HG03108 (cell line): ENCODE measurements at regions not wholly inside any gene's neighbourhood (a gene's known extent, or its start where the extent isn't known, plus 50 kb on each side); places are given as distances from the start of the nearest gene placed in this dataset.
"Not testable (repeated sequence)": the region's sequence is repeated elsewhere in the genome, so short reads cannot be mapped to it uniquely, and the experiment has no call there.

Experiments
- ATAC-seq: cut with Tn5 transposase; IDR thresholded peaks from one replicate; pipeline ENCODE4 v1.9.1; 2021; ENCODE audit warnings: moderate library complexity; ENCODE audit not compliant: unreplicated experiment

DNA sequence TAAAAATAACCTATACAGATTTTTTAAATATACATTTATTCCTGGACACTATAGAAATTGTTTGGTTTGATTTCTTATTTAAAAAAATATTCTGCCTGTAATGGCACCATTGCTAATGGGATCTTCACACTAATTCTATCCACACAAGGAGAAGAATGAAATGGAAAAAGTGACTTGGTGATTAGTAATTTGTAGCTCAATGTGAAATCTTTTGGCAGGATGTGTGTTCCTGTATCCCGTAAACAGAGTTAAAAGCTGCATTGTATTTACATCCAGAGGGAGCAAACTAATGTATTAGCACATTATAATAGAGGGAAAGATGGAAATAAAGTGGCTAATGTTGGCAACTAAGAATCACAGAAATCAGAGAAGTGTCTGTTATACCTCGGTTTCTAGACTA lies 1455.3 kb upstream of the FLRT2 start:
- no peak for ATAC-seq

DNA sequence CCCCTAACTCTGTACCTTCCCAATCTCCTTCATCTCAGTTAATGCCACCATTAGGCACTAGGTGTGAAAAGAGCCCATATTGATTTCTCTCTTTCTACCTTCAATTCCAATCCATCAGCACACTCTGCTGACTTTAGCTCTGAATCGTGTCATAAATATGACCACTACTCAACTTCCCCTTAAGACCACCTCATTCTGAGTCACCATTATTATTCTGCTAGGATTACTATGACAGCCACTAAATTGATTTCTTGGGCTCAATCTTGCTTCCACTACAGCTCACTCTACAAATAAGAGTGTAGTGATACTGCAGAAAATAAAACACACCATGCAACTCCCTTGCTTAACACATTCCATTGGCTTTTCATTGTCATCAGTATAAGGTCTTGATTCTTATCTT lies 1449.0 kb upstream of the FLRT2 start:
- ATAC-seq, result no peak

DNA sequence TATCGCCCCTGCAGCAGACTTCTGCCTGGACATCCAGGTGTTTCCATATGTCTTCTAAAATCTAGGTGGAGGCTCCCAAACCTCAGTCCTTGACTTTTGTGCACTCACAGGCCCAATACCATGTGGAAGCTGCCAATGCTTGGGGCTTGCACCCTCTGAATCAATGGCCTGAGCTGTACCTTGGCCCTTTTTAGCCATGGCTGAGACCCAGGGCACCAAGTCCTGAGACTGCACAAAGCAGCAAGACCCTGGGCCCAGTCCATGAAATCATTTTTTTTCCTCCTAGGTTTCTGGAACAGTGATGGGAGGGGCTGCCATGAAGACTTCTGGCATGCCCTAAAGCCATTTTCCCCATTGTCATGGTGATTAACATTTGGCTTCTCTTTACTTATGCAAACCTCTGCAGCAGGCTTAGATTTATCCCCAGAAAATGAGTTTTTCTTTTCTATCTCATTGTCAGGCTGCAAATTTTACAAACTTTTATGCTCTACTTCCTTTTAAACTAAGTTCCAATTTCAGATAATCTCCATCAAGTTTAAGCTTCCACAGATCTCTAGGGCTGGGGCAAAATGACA lies 1445.8 kb upstream of the FLRT2 start:
- ATAC-seq, result no peak

DNA sequence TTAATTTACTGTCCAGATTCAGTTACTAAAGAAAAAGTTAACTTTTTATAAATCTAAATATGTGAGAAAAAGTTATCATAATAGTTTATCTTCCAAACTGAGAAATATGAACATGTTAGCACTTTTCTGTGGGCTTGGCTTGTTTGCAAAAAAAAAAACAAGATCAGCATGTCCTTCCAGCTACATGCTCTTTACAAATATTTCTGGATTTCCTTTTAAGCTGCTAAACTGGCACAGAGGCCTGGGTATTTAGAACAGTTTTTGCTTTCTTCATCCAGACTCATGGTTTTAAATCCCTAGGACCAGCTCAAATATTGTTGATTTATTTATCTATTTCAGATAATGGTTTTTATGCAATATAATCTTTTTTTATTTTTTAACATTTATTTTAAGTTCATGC lies 1444.5 kb upstream of the FLRT2 start:
- no peak for ATAC-seq

DNA sequence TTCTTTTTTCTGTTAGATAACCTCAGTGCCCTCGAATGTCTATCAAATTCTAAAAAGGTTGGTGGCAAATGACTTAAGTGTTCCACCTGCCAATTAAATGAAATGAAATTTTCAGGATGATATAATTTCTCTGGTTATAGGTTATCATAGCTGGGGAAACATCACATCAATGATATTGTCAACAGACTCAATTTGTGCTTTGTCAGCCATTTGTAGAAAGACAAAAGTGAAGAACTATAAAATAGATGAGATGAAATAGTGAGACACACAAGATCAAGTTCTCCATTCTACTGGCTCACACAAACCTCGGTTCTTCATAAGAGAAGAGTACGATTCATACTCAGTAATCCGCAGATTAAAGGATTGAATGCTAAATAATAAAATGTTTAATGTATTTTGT lies 1443.2 kb upstream of the FLRT2 start:
- no peak for ATAC-seq

DNA sequence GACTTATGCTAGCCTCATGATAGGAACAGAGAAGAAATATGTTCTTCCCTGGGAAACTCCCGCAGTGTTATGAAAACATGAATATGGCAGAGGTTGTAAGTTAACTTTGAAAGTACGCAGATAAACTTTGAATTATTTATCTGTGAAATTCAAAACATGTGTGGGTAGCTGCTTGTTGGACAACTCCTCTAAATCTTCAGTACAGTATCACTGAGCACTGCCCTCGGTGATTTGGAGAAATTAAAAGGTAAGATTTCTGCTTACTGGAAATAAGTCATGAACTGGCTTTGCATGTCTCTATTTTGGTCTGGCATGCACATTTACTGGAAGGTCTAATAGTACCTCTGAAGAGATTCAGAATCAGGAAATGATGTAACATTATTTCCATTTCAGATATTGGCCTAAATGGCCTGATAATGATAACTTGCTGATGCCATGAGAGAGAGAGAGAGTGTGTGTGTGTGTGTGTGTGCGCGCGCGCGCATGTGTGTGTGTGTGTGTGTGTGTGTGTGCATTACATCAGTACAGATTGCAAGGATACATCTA lies 1441.9 kb upstream of the FLRT2 start:
- ATAC-seq, result no peak

DNA sequence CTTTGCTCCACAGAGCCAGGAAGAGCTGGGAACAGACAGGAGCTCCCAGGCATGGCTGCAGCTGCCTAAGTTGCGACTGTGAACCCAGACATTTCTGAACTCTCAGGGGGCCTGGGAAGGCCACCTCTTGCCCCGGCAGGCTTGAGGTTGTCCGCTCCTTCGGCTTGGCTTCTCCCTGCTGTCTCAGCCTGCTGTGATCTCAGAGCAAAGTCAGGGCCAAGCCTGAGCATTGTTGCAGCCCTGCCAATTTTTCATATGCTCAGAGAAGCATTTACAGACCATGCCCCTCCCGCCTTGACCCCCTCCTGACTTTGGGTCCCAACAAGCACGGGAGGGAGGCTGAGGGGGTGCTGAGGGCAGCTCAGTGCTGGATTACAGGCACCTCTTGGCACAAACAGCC lies 1439.1 kb upstream of the FLRT2 start:
- ATAC-seq, result no peak

DNA sequence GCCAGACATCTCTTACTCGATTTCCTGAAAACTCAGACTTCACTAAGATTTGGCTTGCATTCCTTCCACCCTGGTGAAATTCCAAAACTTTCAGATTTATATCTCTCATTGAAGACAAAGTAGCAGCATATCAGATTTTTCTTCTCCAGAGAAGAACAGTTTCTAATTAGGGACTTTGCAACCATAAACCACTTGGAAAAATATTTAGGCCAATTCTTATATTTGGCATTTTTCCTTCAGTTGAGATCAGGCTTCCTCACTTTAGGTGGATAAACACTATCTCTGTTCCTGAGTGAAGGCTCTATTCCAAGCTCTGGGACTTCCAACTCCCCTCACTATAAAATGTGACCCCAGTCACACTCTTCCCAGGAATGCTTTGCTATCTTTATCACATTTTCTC lies 1434.3 kb upstream of the FLRT2 start:
- ATAC-seq, result no peak

DNA sequence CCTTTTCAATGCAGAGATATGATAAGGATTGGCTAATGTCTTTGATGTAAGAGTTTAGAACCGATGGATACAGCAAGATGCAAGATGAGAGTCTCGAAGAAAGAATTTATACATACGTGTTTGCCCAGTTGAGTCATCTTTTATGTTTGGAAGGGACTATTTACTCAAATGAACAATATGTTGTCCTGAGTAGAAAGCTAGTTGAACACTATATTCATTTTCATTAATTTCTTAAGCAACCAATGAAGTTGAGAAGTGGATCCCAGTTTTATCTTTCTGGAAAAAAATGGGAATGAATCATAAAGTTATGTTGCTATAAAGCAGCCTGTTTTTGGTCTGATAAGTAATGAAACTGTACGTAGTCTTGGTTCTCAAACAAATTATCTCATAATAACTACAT lies 1431.7 kb upstream of the FLRT2 start:
- no peak for ATAC-seq

DNA sequence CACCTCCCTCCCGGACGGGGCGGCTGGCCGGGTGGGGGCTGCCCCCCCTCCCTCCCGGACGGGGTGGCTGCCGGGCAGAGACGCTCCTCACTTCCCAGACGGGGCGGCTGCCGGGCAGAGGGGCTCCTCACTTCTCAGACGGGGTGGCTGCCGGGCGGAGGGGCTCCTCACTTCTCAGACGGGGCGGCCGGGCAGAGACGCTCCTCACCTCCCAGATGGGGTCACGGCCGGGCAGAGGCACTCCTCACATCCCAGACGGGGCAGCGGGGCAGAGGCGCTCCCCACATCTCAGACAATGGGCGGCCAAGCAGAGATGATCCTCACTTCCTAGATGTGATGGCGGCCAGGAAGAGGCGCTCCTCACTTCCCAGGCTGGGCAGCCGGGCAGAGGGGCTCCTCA lies 1430.4 kb upstream of the FLRT2 start:
- not testable (repeated sequence) for ATAC-seq

DNA sequence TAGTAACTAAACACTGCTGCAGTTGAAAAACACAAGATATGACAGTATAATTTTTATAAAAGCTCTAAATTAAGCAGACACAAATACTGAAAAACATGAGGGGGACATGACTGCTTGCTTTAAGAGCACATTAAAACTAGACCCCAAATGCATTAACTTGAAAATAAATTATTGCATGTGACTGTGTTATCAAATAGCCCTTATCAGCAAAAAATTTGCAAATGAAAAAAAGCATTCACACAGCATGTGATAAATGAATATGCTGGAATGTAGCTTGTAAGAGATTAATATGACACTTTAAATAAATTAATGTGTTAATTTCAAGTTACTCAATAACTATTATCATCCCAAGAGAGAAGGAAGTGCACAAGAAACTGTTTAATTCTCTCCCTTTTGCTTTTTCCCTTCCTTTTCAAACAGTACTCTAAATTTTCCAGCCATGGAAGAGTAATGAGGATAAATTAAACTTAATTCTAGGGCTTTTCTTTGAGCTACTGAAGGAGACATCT lies 1422.1 kb upstream of the FLRT2 start:
- ATAC-seq, result no peak

DNA sequence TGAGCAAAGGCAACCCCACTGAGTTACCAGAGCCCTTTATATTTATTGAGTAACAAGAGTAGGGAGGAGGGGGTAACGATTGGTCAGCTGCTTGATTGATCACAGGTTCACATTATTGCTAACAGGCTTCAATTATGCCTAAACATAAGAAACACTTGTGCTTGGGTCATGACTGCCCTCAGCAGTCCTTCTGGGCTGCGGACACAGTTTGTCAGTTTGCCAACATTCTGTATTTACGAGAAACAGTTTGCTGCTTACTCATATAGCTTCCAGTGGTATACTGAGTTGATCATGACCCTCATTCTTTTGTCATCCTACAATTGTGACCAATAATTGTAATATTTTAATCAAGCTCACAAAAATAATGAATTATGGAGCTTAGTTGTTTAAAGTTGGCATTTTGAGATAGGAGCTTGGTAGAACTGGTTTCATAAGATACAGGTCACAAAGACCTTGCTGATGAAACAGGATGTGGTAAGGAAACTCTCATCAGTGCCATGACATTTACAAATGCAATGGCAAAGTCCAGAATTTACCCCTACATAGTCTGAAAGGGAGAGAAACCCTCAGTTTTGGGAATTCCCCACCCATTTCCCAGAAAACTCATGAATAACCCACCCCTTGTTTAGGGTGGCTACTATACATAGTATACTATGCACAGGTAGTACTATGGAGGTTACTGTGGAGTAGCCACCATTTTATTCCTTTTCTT lies 1421.0 kb upstream of the FLRT2 start:
- no peak for ATAC-seq

DNA sequence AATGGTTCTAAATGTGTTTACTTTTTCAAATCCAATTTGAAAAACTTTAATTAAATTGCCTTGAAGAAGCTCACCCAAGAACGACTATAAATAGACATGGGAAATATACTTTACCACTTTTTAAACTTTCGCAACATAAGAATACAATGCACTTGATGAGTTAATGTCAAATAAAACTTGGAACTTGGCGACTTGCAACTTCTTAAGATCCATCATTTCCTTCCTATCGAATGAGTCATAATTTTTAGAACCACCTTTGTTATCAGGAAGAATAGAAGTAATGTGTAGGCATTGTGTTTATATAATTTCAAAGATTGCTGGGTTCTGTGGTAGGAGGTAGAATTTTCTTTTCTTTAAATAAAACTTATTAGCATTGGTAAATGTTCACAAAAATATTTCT lies 1417.4 kb upstream of the FLRT2 start:
- no peak for ATAC-seq

DNA sequence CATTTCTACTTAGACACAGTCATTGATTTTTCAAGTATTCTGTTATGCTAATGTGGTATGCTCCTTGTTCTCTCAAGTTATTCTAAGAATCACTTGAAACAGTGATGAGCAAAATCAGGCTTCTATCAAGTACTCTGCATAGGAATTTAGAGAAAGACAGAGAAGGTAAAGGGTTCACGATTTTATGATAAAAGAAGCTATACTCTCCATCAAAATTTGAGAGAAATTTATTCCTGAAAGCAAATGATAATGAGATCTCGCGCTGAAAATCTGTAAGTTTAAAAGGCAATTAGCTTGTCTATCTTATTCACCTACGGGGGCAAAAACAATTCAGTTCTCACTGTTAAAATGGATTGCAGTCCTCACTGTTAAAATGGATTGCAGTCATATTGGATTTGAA lies 1404.3 kb upstream of the FLRT2 start:
- ATAC-seq, result no peak

DNA sequence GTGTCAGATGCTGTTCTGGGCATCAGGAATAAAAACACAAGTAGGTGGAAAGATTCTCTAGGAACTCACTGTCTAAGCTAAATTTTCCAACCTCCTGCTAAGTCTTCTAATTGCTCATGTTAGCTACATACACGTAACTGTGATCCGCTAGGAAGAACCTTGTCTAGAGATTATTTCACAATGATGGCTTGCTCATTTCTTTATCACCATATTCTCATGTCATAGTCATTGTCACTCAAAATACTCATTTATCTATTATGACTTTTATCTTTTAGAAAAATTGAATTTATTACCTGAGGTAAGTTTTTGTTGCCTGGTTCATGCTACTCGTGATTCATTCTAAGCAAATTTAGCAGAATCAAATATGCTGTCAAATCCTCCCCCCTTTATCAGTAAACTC lies 1402.4 kb upstream of the FLRT2 start:
- ATAC-seq, result no peak

DNA sequence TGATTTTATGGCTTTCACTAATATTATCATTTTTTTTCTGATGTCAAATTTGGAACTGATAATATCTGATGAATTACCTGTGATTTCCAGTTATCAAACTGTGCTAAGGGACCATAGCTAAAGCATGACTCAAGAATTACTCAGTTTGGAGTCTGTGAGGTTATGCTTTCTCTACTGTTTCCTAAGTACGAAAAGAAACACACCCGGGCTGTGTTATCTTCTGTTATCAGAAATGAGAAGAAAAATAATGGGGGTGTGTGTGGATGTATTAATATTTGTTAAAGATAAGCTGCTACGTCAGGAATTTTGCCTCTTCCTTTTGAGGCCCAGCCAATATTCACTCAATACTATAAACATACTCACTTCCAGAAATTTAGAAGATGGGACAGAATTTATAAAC lies 1401.9 kb upstream of the FLRT2 start:
- ATAC-seq, result no peak

DNA sequence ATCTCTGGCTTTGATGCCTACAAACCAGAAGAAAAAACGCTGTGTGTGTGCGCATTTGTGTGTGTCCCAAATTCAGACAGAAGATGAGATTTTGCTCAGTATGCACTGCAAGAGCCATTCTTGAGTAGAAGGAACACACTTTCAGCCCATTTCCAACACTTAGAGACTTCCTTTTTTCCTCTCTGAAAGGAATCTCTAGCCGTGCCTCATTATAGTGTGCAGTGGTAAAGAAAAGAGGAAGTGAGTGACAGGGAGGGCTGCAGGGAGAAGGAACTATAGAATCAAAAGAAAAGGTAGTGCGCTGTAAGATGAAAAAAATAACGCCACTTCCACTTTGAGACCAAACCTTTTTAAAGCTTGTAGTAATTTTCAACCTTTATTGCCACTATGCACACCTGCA lies 1400.9 kb upstream of the FLRT2 start:
- ATAC-seq, result no peak

DNA sequence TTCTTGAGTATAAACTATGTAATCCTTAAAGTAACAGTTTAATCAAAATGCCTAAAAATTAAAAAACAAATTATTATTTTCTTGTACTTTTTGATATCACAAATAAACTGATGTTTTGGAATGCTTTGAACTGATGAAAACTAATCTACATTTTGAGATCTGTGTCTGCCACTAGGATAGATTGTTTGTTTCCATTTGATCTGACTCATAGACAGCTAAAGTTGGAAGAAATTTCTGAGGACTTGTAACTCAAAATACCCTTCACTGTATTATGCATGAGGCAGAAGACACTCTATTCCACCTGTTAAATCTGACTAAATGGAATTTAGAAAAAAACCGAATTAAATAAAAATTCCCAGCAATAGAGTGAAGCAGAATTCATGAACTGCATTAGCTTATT lies 1400.0 kb upstream of the FLRT2 start:
- no peak for ATAC-seq

DNA sequence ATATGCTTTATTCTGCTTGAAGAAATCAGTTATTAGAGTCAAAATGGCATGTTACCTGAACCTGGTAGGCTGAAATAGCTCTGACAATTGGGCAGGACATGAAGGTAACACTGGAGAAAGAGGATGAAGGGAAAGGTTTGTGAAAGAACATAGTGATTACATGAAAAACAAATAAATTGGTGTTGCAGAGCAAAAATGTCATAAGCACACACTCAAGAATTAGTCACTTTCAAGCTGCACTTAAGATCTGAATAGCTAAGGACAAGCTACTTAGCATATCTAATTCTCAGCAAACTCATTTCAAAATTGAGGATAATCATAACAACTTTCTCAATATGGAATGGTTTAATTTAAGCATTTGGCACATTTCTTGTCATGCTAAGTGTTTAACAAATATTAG lies 1398.0 kb upstream of the FLRT2 start:
- no peak for ATAC-seq

DNA sequence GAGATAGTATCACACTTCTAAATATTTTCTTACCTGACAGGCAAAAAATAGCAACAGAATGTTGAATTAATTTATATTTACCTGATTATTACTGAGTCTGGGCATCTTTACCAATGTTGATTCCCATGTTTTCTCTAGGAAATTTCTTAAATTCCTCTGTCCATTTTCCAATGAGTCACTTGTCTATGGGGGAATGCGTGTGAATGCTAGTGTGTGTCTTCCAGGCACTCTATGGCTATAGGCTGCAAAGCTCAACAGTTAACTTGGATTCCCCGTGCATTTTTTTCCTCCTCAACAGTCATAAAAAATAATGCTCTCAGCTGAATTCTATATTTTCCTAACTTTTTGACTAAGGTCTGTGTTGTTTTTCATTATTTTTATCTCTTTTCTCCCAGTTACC lies 1385.8 kb upstream of the FLRT2 start:
- no peak for ATAC-seq

DNA sequence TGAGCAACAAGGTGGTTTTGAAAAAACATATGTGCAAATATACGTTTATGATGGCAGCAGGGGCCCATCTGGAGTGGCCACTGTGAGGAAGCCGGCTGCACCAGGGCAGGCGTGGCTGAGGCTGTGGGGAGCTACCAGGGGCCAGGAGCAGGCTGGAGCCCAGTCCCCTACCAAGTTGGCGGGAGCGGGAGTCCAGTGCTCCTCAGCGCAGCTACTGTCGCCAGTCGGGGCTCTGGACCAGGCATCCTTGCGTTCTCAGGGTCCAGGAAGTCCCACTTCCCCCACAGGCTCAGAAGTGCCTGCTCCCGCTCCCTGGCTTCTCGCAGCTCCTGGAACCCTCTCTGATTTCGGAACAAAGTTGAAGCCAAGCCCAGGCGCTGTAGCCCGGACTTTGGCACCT lies 1377.5 kb upstream of the FLRT2 start:
- no peak for ATAC-seq

DNA sequence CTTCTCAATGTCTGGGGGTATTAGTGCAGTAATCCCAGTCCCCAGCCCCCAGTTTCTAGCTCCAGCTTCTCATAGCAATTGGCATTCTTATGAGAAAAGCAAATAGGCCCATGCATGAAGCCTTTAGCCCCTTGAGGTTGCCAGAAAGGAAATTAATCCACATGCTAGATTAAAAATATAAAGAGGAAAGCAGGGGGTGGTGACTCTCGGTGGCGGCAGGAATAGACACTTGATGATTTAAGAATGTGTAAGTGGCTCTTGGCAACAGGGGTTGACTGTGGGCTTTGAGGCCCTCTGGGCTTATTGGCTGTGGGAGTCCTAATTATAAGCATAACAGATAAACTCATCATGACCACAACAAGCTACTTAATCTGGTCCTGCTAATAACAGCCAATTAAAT lies 1367.3 kb upstream of the FLRT2 start:
- ATAC-seq, result no peak

DNA sequence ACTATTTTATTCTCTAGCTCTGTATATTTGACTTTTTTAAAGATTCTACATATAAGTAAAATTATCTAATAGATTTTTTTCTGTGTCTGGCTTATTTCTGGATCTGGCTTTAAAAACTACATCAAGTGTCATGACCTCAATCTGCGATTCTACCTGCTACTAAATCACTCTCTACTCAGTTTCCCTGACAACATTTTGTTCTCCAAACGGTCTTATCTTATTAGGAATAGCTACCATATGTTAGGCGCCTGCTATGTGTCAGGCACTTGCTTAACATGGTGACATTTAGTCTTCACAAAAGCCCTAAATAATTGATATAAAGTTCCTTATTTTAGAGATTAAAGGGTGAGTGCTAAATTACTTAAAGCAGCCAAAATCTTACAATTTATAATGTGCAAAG lies 1362.9 kb upstream of the FLRT2 start:
- no peak for ATAC-seq
